ENCODE measurements at regions not wholly inside any gene's neighbourhood (a gene's known extent, or its start where the extent isn't known, plus 50 kb on each side); places are given as distances from the start of the nearest gene placed in this dataset.
"Not testable (repeated sequence)": the region's sequence is repeated elsewhere in the genome, so short reads cannot be mapped to it uniquely, and the experiment has no call there.

DNA sequence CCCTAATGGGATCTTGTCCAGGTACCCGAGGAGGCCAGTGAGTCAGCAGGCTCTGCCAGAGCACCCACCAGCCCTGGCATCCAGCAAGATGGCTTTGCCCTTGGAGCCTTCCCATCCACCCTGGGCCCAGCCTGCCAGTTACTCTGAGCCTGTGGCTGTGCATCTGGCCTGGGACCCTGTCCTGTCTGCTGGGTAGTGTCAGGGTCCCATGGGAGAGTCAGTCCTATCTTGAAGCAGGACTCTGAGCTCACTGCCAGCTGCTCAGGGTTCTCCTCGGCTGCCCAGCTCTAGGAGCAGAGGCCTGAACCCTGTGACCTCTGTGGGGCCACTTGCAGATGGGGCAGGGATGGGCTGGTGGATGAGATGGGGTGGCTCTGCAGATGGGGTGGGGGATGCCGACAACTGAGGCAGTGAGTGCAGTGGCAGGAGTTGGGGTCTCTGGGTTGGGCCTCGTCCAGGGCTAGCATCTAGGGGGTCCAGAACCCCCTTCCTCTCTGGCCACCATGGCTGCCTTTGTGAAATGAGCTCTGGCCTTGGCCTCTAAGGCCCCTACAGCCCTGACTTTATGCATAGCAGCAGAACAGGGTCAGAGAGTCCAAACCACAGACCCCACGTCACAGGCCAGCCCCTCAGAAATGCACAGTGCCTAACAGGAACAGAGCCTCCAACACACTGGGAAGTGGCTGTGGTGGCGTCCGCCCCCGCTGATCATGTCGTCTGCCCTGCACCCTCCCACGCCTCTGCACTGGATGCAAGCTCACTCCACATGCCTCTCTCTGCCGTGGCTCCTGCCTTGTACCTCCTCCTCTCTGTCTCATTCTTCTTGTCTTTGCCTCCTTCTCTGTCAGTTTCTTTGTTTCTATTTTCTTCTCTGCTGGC lies 88.1 kb upstream of the RET start:
- no peak for DNase-seq

- no peak for DNase-seq
These were observed 87.4 kb upstream of the RET start for GRCh38 chr10:42989481-42989921.

DNA sequence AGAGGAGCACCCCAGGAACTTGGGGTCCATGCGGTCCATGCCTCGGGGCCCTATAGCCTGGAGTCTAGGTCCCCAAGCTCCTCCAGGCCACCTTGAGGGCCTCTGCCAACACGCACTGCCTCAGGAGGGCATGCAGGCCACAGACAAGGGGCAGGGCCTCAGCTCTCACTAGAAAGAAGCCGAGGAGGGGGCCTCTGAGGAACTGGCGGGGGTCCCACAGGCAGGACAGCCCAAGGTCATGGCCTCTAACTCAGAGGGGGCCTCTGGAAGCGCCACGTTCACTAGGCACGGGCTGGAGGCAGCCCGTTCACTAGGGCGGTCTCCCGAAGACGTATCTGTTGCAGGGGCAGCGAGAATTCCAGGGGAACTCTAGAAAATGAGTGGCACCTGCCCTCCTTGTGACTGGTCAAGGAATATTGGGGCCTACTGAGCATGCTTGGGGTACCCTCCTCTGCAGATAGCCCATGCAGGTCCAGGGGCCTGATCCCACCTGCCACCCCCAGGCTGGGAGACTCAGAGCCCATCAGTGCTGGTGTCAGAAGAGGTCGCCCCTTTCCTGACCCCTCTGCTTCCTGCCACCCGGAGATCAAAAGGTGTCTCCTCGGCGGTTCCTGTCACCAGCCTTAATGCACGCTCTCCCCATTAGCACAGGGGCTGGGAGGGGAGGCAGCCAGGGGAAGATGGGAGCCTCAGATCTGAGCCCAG lies 86.7 kb upstream of the RET start:
- DNase-seq = no peak

DNA sequence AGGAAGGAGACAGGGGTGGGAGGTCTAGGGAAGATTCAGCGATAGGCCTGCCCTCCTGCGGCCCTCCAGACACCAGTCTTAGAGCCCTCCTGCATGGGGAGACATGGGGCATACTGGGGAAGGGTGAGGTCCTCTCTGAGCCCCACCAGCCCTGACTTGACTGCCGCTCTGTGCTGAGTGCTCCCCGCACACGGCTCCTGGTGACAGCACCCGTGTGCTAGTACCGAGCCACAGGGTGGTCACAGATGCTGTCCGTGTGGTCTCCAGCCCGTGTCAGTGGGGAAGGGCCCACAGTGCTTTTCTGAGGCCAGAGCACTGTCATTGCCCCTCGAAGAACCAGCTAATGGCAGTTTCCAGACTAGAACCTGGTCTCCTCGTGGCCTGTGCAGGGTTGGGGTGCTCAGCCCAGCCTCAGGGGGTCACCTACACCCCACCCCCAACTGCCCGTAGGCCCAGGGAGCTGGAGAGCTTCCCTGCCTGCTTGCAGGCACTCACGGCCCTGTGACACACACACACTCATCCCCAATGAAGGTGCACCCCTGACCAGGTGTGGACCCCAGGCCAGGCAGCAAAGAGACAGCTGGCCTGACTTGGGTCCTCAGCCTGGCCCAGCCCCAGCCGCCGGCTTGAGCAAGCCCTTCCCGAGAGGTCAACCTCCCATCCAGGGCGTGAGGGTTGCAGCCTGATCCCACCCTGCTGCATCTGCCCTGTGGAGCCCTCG lies 86.0 kb upstream of the RET start:
- no peak for DNase-seq

DNA sequence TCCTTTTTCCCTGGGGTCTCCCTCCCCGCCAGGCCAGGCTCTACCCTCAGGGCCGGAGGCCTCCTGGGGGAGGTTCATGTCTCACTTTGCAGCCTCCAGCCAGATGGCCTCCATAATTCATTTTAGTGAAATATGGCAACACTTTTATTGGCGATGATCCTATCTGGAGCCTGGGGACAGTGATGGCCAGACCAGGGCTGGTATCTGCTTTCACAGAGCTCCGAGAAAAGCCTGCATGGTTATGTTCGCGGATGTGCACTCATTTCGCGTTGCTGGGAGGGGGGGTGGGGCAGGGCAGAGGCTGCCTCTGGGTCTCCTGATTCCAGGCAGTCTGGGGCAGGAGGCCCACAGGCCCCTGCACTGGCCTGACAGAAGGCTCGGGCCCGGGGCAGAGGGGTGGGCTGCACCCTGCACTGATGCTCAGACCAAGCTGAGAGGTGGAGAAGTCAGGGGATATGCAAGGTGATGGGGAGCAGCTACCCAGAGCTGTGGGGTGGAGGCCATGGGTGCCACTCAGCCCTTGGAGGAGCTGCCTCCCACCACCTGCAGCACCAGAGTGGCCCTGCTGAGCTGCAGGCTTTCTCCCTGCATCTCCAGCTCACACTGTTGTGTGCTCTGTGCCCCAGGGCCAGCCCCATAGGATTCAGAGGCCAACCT lies 85.3 kb upstream of the RET start:
- no peak for DNase-seq

DNA sequence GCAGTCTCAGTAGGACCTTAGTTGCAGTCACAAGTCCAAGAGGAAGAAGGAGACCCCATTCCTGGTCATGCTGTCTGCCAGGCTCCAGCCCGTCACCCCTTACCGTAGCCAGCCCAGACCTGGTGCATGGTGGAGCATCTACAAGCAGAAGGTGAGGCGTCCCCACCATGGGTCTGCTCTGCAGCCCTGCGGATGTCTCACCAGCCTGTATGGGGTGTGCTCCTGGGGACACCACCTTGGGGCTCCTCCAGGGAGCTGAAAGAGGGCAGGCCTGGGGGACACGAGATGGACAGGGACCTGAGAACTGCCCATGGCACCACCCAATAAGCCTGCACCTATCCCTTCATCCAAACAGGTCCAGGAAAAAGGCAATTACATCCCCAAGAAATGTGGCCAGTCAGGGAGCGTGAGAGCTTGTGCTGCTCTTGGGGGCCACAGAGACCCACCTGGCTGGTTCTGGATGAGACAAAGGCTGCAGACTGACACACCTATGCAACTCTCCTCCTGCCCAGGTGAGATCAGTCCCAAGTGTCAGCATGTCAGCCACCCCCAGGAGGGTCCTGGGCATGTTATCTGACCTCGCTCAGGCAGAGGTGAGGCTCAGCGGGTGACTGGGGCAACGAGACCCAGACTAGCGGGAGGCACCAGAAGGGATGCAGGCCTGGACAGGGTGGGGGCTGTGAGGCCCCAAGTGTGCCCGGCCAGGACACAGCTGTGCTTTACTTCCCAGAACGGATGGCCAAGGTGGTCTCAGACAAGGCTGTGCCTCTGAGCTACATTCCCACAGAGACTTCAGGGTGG lies 84.5 kb upstream of the RET start:
- DNase-seq = no peak

DNA sequence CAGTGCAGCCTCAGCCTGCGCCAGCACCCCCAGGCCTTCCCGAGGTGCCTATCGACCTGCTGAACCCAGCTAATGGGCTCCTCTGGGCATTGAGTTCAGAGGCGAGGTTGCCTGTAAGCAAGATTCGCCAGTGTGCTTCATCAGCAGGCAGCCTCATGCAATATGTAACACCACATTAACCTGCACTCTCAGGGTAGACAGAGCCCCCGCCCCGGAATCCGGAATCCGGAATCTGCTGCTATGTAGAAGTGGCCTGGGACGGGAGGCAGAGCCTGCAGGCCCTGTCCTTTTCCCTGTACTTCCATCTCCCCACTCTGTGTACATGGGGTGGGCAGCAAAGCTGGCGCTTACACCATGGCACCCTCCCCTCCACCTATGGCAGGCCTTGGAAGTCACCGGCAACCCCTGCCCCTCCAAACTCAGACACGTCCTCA lies 83.9 kb upstream of the RET start:
- no peak for DNase-seq

DNA sequence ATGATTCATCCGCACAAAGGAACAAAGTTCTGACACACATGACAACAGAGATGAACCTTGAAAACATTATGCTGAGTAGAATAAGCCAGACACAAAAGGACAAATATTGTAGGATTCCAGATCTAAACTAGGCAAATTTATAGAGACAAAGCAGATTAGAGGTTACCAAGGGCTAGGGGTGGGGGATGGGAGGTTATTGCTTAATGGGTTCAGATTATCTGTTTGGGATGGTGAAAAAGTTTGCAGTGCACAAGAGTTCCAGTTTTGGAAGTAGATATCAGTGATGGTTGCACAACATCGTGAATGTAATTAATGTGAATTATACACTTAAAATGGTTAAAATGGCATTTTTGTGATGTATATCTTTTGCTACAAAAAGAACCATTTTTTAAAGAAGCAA lies 82.0 kb upstream of the RET start:
- DNase-seq = not testable (repeated sequence)

DNA sequence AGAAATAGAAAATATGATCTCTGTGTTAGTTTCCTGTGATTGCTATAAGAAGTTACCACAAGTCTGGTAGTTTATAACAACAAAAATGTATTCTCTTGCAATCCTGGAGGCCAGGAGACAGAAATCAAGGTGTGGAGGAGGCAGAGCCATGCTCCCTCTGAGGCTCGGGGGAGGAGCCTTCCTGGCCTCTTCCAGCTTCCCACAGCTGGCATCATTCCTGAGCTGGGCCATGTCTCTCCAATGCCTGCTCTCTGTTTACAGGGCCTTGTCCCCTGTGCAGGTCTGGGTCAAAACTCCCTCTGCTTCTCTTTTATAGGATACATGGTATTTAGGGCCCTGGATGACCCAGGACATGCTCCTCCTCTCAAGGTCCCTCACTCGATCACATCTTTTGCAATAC lies 81.3 kb upstream of the RET start:
- no peak for DNase-seq

DNA sequence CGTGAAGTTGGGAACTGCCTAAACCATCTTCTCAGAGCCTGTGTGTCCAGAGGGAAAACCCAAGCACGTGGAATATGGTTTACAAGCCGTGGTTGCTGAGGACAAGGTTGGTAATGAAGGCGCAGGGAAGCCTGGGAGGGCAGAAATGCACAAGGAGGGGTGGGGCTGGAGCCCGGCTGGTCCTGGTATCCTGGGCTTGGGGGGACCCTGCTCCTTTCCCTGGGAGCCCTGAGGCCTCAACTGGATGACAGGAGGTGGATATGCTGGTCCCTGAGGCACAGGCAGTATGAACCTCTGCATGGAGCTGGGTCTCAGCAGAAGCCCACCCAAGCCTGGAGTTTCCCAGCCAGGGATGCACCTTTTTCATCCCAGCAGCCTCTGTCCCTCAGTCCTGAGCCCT lies 80.3 kb upstream of the RET start:
- DNase-seq = no peak

DNA sequence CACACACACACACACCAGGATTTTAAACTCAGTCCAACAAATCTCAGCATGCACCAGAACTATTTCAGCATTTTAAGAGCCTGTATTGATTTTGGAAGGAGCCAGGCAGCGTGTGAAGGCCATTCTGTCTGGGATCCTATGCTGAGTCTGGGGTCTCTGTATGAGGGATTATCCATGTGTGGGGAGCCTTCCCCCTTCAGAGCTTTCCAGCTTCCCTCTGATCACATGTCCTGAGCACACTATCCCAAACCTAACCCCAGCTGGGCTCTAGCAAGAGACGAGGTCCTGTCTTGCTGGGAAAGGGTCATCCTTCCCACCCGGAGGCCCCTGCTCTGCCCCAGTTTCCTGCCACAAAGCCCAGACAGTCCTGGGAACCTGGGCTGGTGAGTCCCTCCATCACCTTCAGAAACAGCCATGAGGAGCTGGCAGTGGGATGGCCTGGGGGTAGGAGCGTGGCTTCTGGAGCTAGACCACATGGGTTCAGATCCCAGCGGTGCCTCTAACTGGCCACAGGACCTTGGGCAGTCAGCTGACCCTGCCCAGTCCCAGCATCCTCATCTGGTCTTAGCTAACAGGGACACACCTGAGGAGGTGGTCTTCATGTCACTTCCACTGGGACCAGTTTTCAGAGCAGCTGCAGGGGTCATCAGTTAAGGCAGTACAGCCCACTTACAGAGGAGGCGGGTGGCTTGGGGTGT lies 79.6 kb upstream of the RET start:
- no peak for DNase-seq

- no peak for DNase-seq
These were observed 79.1 kb upstream of the RET start for GRCh38 chr10:42997849-42998165.

- DNase-seq = no peak
These were observed 78.1 kb upstream of the RET start for GRCh38 chr10:42998481-42999384.

DNA sequence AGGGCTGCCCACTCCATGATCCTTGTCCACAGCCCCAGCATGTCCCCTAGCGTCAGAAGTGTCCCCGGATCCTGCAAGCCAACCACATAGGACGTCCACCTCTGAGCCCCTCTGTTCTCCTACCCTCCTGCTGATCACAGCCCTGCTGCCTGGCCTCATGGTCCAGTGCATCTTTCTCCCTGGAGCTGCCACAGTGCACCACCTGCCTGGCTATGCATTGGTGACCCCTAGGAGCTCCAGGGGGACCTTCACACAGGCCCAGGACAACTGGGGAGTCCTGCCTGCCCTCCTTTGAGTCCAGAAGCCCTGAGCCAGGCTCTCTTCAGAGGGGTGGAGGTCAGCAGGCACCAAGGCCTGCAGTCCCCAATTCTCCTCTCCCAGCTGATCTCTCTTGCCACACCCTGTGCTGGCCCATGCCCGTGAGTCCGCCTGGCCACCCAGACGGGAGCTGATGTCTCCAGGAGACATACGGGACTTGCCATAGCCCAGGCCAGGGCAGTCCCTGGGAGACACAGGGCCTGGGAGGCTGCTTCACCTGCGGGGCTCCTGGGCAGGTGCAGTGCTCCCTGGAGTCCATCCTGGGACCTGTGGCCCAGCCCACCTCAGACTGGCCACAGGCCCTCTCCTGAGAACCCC lies 77.4 kb upstream of the RET start:
- DNase-seq = no peak

DNA sequence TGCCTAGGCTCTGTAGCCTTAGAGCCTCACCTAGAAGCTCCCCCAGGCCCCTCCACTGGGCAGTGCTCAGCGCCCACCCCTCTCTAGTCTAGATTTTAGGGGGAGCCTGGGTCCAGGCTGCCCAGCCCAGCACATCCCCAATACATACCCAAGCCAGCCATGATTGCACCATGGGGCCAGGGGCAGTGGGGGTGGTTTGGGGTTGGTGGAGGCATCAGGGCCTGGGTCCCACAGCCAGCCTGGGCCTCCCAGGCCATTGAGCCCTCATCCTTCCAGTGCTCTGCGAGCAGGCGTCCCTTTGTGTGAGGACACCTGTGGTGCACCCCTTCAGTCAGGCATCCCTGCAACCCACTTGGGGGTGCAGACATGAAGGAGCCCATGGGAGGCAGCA lies 76.9 kb upstream of the RET start:
- no peak for DNase-seq

- no peak for DNase-seq
These were observed 76.0 kb upstream of the RET start for GRCh38 chr10:43000651-43001426.

GRCh38 chr10:43001427-43001795 lies 75.5 kb upstream of the RET start:
- DNase-seq = no peak

GRCh38 chr10:43002596-43002995 lies 74.3 kb upstream of the RET start:
- no peak for DNase-seq

DNA sequence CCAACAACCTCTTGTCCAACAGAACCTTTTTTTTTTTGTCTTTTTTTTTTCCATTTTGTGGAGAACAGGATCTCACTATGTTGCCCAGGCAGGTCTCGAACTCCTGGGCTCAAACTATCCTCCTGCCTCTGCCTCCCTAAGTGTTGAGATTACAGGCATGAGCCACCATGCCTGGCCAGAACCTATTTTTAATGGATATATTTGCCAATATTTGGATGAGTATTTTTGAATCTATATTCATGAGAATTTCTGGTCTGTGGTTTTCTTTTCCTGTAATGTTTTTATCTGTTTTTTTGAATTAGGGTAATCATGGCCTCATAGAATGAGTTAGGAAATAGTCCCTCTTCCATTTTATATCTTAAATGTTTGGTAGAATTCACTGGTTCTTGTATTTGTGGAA lies 70.4 kb upstream of the RET start:
- DNase-seq = no peak

Measured in NCI-H82 (cell line).